DMS53 treated with DMSO at 0.1 percent for 48 hours (cell line): ENCODE measurements at regions not wholly inside any gene's neighbourhood (a gene's known extent, or its start where the extent isn't known, plus 50 kb on each side); places are given as distances from the start of the nearest gene placed in this dataset.
"Not testable (repeated sequence)": the region's sequence is repeated elsewhere in the genome, so short reads cannot be mapped to it uniquely, and the experiment has no call there.

ENCODE experiments used
- DNase-seq: peaks from one replicate; lab custom pipeline; 2025; ENCODE audit not compliant: unreplicated experiment; lab: John Stamatoyannopoulos, UW

- DNase-seq, result no peak
These were observed 659.2 kb downstream of the MTRR start for GRCh38 chr5:8528106-8528505.

- DNase-seq, result no peak
These were observed 669.9 kb downstream of the MTRR start for GRCh38 chr5:8538821-8539220.

GRCh38 chr5:8540317-8540716, 671.4 kb downstream of the MTRR start:
- no peak for DNase-seq

GRCh38 chr5:8550921-8551320, 682.0 kb downstream of the MTRR start:
- DNase-seq, result no peak

GRCh38 chr5:8553364-8553763, 684.4 kb downstream of the MTRR start:
- DNase-seq, result no peak

GRCh38 chr5:8557728-8558127, 688.8 kb downstream of the MTRR start:
- no peak for DNase-seq

- DNase-seq, result no peak
These were observed 691.8 kb downstream of the MTRR start for GRCh38 chr5:8560776-8561175.

GRCh38 chr5:8561224-8561840, 692.4 kb downstream of the MTRR start:
- no peak for DNase-seq

- no peak for DNase-seq
These were observed 692.9 kb downstream of the MTRR start for GRCh38 chr5:8561854-8562253.

GRCh38 chr5:8563540-8563939, 694.6 kb downstream of the MTRR start:
- not testable (repeated sequence) for DNase-seq

- DNase-seq, result no peak
These were observed 699.9 kb downstream of the MTRR start for GRCh38 chr5:8568858-8569257.

- DNase-seq, result no peak
These were observed 701.6 kb downstream of the MTRR start for GRCh38 chr5:8570528-8570927.

GRCh38 chr5:8576178-8576577, 707.2 kb downstream of the MTRR start:
- DNase-seq, result no peak

GRCh38 chr5:8577792-8578191, 708.8 kb downstream of the MTRR start:
- no peak for DNase-seq

GRCh38 chr5:8580298-8580697, 711.4 kb downstream of the MTRR start:
- DNase-seq, result no peak

- no peak for DNase-seq
These were observed 712.1 kb downstream of the MTRR start for GRCh38 chr5:8581047-8581446.

- DNase-seq, result no peak
These were observed 716.5 kb downstream of the MTRR start for GRCh38 chr5:8585230-8586018.

- no peak for DNase-seq
These were observed 722.0 kb downstream of the MTRR start for GRCh38 chr5:8590959-8591358.

- DNase-seq, result no peak
These were observed 729.4 kb downstream of the MTRR start for GRCh38 chr5:8598356-8598755.

- no peak for DNase-seq
These were observed 730.0 kb downstream of the MTRR start for GRCh38 chr5:8598996-8599395.

GRCh38 chr5:8600843-8601242, 731.9 kb downstream of the MTRR start:
- no peak for DNase-seq

- no peak for DNase-seq
These were observed 732.9 kb downstream of the MTRR start for GRCh38 chr5:8601831-8602354.

- DNase-seq, result no peak
These were observed 737.3 kb downstream of the MTRR start for GRCh38 chr5:8606231-8606630.
